ENCODE measurements at regions not wholly inside any gene's neighbourhood (a gene's known extent, or its start where the extent isn't known, plus 50 kb on each side); places are given as distances from the start of the nearest gene placed in this dataset.

DNA sequence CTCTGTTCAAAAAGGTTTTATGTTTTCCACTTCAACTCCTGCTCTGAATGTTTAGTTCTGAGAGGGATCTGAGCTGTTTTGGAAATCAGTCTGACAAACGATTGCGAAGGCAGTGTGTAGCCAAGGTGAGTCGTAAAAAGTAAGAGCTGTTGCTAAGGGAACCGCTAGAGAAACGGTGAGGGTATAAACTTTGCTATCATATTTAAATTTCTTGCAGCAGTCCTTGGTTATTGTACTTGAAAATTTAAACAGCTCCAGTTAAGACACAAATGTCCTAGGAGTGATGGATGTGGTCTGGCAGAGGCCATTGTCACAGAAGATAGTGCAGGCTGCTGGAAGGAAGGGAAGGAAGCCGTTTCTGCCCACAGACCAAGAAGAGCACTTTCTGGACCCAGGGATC is 64.9 kb upstream of the CITED2 start:
- peaks cover 9% of the 10 kb centered on the region for H3K4me1 ChIP-seq
- H3K27ac ChIP-seq, result no peak overlapping the region
- H3K36me3 ChIP-seq, result no peaks in the 10 kb centered on the region
- no peaks in the 10 kb centered on the region for H3K27me3 ChIP-seq
- H3K9me3 ChIP-seq (replicated peaks), result no peaks in the 10 kb centered on the region
- DNase-seq, result no peak
- no peak overlapping the region for H3K4me3 ChIP-seq

DNA sequence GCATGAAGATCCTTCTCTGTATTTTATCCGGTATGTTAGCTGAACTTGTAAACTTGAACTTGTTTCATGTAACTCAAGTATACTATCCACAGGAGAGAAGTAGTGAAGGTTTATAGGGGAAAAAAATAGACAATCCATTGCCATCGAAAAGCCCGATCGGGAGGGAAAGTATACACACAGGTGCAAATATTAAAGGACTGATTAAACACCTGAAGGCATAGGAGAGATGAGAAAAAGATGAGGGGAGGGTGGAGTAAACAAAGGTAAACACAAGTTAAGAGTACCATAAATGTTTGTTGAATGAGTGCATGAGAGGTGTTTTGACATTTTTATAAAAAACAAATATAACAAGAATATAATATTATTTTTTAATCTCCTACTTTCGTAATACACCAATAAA is 64.3 kb upstream of the CITED2 start:
- Histone ChIP-seq H3K9me3 (replicated peaks) (no peaks in the 10 kb centered on the region), H3K27ac (no peak overlapping the region), H3K27me3 (no peaks in the 10 kb centered on the region), H3K36me3 (no peaks in the 10 kb centered on the region), H3K4me1 (peaks cover 9% of the 10 kb centered on the region), H3K4me3 (no peak overlapping the region)
- no peak for DNase-seq

DNA sequence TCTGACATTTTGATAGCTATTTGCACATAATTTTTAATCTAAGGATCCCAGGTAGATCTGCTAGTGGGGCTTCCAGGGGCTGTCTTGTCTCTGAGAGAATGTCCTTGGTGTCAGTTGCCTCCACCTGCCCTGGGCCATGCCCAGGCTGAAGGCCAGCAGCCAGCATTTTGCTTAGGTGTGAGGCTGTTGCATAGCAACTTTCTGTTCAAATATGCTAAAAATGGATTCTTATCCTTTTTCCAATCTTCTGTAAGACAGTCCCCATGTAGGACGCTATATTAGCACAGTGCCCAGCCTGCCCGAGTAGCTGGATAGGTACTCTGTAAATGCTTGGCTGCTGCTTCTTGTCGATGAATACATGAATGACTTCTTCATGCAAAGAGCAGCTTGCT is 62.5 kb upstream of the CITED2 start:
- H3K27ac ChIP-seq, result no peak overlapping the region
- H3K4me3 ChIP-seq, result no peak overlapping the region
- no peaks in the 10 kb centered on the region for H3K9me3 ChIP-seq (replicated peaks)

DNA sequence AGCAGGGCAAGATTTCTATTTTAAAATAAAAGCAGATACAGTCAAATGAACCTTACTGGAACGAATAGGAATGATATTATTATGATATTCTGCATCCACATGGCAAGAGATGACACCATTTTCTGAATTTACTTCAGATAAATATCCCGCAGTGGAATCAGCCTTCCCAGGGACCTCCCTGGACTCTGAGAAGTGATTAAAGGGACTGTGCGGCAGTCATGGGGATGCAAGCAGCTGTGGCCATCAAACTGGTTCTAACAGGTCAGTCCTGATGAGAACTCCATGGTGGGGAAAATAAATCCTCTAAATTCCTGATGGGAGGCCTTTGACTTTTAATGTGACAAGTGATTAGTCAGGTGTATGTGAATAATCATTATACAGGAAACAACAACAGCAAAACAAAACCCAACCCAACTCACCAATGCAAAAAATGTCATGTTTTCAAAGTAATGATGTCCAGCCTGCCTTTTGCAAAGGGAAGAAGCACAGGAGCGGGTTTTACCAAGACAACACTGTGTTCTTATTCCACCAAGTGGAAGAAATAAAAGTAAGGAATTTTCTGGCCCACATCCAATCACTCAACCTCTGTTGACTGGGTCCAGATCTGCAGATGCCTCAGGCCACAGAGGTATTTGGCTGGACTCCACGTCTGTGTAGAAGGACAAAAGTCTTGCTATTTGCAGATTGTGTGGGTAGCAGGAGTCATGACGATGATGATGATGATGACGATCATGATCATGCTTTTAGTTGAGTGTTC is 61.9 kb upstream of the CITED2 start:
- H3K27me3 ChIP-seq, result no peaks in the 10 kb centered on the region
- H3K4me3 ChIP-seq, result no peak overlapping the region
- peak; percentile 28 to 30 for DNase-seq
- no peaks in the 10 kb centered on the region for H3K36me3 ChIP-seq
- H3K27ac ChIP-seq, result no peak overlapping the region
- no peaks in the 10 kb centered on the region for H3K9me3 ChIP-seq (replicated peaks)
- H3K4me1 ChIP-seq, result peaks cover 13% of the 10 kb centered on the region

More for the DNA sequence above, 62.5 kb upstream of the CITED2 start:
- no peak for DNase-seq
- peaks cover 13% of the 10 kb centered on the region for H3K4me1 ChIP-seq
- H3K36me3 ChIP-seq, result no peaks in the 10 kb centered on the region
- no peaks in the 10 kb centered on the region for H3K27me3 ChIP-seq

DNA sequence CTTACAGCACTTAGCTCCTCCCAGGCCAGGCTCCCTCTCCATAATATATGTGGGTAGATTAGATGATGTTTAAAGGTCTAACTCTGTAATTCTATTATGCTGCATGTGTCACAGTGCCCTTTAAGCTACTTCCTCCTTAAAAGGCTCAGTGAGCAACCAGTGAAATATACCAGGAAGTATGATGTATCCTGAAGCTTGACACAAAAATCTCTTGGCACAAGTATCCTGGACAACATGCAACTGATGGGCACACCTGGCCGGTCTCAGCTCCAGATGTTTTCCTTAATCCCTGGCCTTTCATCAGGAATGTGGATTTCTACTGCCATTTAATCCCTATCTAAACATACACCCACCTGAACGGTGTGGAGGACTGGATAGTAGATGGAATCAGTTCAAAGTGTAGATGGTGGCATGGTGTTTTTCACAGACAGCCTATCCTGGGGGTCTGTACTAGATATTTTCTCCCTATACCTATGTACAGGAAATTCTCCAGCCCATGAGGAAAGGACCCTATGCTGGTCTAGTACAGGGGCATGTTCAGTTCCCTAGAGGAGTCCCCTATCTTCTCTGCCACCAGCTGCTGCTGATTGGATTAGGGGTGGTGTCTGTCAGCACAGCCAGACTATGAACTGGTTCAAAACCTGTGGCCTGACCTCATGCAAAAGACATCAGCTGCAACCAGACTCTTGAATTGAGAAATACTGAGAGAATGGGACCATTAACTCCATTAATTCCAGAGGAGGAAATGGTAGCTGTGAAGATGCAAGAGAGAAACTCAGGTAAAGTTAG is 59.4 kb upstream of the CITED2 start:
- no peaks in the 10 kb centered on the region for H3K9me3 ChIP-seq (replicated peaks)
- no peak overlapping the region for H3K27ac ChIP-seq
- DNase-seq, result no peak
- H3K27me3 ChIP-seq, result no peaks in the 10 kb centered on the region
- no peaks in the 10 kb centered on the region for H3K36me3 ChIP-seq
- no peak overlapping the region for H3K4me3 ChIP-seq
- peaks cover 13% of the 10 kb centered on the region for H3K4me1 ChIP-seq

DNA sequence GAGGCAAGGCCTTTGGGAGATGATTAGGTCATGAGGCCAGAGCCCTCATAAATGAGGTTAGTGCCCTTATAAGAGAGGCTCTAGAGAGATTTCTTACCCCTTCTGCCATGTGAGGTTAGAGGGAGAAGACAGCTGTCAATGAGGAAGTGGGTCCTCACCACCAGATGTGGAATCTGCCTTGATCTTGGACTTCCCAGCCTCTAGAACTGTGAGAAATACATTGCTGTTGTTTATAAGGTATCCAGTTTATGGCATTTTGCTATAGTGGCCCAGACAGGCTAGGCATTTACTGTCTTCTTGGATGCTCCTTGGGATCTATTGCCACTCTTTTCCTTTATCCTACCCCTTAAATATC is 57.1 kb upstream of the CITED2 start:
- Histone ChIP-seq H3K27me3 (no peaks in the 10 kb centered on the region), H3K9me3 (replicated peaks) (no peaks in the 10 kb centered on the region)

DNA sequence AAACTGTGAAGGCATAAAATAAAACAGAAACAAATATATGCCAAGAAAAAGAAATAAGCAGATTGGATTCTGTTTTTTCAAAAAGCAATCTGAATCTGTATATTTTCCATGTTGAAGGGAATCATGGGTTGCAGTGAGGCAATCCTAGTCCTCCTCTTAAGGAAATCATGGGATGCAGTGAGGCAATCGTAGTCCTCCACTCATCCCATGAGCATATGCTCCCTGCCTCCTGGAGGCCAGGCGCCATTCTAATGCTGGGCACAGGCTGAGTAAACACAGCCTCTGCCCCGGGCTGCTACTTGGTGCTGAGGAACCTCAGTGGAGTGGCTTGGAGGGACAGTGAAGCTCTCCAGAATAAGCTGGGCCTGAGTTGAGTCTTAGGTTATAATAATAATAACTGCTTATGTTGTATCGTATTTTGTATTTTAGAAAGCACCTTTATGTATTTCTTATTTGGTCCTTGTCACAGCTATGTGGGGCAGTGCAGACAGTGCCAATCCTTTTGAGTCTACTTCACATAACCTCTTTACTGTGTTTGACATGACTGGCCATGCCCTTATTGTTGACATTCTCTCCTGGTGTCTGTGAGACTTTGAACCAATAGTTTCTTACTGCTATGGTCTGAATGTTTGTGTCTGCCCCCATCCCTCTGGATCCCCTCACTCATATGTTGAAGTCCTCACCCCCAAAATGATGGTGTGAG is 56.6 kb upstream of the CITED2 start:
- Histone ChIP-seq H3K9me3 (replicated peaks) (no peaks in the 10 kb centered on the region), H3K4me3 (no peak overlapping the region), H3K27ac (no peak overlapping the region), H3K4me1 (peaks cover 5% of the 10 kb centered on the region; the same call in 1 of the 2 replicates), H3K36me3 (no peaks in the 10 kb centered on the region), H3K27me3 (no peaks in the 10 kb centered on the region)
- DNase-seq, result no peak

More for the DNA sequence above, 57.1 kb upstream of the CITED2 start:
- DNase-seq, result no peak
- no peak overlapping the region for H3K27ac ChIP-seq
- no peak overlapping the region for H3K4me3 ChIP-seq
- peaks cover 10% of the 10 kb centered on the region for H3K4me1 ChIP-seq
- no peaks in the 10 kb centered on the region for H3K36me3 ChIP-seq

DNA sequence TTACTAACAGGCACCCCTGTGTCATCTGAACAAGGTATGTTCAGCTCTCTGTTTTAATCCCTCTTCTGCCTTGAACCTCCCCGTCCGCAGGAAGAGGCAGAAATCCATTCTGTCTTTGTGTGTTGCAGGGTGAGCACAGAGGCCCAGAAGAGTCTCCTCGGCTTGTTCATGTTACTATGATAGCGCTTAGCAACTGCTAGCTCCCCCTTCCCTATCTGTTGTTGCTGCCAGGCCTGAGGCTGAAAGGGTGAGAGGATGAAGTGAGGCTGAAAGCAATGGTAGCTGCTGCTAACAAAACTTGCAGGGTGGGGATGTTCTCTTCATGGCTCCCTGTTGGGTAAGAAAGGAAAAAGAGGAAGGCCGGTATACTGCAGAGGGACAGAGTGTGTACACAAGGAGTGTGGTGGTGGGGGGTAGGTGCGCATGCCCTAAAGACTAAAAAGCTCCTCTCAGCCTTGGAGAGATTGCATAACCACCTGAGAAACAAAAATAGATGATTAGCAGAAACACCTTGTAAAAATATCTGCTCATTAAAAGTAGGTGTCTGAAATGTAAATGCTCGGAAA is 55.2 kb upstream of the CITED2 start:
- Histone ChIP-seq H3K27ac (no peak overlapping the region), H3K9me3 (replicated peaks) (no peaks in the 10 kb centered on the region), H3K4me1 (peaks cover 7% of the 10 kb centered on the region; the same call in 1 of the 2 replicates), H3K36me3 (no peaks in the 10 kb centered on the region), H3K27me3 (no peaks in the 10 kb centered on the region), H3K4me3 (no peak overlapping the region)
- no peak for DNase-seq

DNA sequence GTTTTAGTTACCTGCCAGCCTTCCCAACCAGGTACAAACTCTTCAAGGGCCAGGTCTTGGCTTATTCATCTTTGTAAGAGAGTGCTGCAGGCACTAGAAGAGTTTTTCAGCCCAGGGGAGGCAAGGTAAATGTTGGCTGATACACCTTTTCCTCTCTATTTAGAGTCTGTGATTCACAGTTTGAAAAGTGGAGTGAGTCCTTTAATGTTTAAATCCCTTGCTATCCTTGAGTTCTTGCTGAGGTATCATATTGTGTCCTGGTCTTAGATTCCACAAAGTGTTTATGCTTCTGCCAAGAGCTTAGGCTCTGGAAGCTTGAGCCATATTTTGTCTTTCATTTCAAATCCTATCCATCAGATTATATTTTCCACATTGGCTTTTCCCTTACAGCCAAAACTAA is 52.8 kb upstream of the CITED2 start:
- H3K4me3 ChIP-seq, result no peak overlapping the region
- DNase-seq, result no peak
- no peaks in the 10 kb centered on the region for H3K36me3 ChIP-seq
- H3K4me1 ChIP-seq, result 0 out of 2 replicates have a peak, but pooled peaks cover 3% of the 10 kb centered on the region
- H3K9me3 ChIP-seq (replicated peaks), result no peaks in the 10 kb centered on the region
- no peak overlapping the region for H3K27ac ChIP-seq
- H3K27me3 ChIP-seq, result no peaks in the 10 kb centered on the region

DNA sequence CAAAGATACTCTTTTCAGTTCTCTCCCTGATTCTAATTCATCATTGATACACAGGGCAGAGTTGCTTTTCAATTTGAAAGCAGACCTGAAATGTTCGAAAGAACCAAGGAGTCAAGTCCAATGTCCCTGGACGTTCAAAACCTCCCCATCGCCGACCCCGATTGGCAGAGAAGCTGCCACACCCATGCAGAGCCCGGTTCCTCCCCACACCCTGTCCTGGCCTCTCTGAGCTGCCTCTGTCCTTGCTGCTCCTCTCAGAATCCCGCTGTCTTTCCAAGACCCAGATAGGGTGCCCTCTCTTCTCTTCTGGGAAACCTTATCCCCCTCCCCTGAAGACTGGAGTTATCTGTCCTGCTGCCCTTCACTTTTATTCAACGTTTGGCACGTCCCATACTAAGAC is 52.3 kb upstream of the CITED2 start:
- DNase-seq, result no peak
- Histone ChIP-seq H3K36me3 (no peaks in the 10 kb centered on the region), H3K4me1 (0 out of 2 replicates have a peak, but pooled peaks cover 3% of the 10 kb centered on the region), H3K27ac (no peak overlapping the region), H3K27me3 (no peaks in the 10 kb centered on the region), H3K9me3 (replicated peaks) (no peaks in the 10 kb centered on the region), H3K4me3 (no peak overlapping the region)

DNA sequence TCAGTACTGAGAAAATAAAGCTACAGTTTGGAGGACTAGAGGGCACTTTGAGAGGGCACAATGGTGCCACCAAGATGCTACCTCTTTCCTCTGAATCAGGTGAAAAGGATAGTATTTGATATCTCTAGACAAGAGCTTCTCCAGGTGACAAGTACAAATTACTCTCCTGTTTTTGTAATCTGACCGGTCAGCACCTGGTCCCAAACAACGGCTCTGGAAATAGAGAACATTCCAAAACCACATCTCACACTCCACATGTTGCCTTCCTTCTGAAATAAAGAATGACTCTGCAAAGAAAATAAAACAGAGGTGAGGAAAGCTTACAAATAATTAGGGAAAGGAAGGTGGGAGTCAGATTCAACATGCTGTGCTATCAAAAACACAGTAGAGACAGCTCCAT is 51.3 kb upstream of the CITED2 start:
- no peak for DNase-seq
- Histone ChIP-seq H3K27me3 (no peaks in the 10 kb centered on the region), H3K36me3 (no peaks in the 10 kb centered on the region), H3K9me3 (replicated peaks) (no peaks in the 10 kb centered on the region), H3K4me1 (0 out of 2 replicates have a peak, but pooled peaks cover 3% of the 10 kb centered on the region), H3K27ac (no peak overlapping the region), H3K4me3 (no peak overlapping the region)

DNA sequence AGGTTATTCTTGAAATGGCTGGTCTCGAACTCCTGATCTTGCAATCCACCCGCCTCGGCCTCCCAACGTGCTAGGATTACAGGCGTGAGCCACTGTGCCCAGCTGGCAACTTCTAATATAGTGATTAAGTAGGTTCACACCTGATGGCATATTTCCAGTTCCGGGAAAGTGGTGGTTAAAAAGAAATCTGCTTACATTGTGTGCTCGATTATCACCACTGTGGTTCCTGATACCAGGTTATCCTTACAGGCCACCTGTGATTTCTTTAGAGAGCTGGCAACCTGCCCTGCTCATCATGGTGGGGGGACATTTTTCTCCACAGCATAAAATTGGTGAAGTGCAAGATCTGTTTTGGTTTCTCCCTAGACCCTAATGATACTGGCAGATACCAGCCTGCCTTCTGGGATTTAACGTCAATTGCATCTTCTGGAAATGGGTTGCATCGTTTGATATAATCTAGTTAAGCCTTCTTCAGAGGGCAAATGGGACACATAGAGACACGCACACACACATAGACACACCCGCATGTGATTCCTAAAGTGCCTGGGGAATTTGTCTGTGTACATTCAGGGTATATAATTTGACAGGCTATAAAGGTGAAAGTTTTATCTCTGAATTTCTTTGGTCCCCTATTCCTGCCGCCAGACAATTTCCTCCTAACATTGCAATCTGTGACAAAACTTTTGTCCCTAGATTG is 49.7 kb upstream of the CITED2 start:
- H3K9me3 ChIP-seq (replicated peaks), result no peaks in the 10 kb centered on the region
- DNase-seq, result no peak
- no peak overlapping the region for H3K4me3 ChIP-seq
- no peak overlapping the region for H3K27ac ChIP-seq
- H3K36me3 ChIP-seq, result no peaks in the 10 kb centered on the region
- H3K27me3 ChIP-seq, result no peaks in the 10 kb centered on the region
- H3K4me1 ChIP-seq, result 0 out of 2 replicates have a peak, but pooled peaks cover 3% of the 10 kb centered on the region

Measured in SJCRH30 (cell line).